Retina (tissue), 1 donor: ENCODE measurements at regions not wholly inside any gene's neighbourhood (a gene's known extent, or its start where the extent isn't known, plus 50 kb on each side); places are given as distances from the start of the nearest gene placed in this dataset.

ENCODE experiments used
- DNase-seq: peaks from one replicate; pipeline ENCODE4 v3.0.0-alpha.2; 2016

DNA sequence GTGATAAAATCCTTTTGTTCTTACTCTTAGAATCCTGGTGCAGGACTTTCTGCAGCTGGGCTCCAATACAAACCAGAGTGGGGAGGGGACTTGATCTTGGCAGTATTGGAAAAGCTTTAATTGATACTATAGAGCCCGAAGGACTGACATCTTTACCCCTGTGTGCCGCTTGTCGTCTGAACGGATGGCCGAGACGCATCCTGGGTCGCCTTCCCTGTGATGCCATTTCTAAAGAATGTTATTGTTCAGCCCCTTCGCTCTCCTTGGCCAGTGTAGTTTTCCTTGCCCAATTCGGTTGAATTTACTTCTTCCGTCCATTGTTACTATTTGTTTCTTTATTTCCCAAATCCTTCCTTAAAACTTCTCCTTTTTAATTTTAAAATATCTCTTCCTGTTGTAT lies 80.9 kb downstream of the CLDN34 start:
- DNase-seq = peak; percentile 15

DNA sequence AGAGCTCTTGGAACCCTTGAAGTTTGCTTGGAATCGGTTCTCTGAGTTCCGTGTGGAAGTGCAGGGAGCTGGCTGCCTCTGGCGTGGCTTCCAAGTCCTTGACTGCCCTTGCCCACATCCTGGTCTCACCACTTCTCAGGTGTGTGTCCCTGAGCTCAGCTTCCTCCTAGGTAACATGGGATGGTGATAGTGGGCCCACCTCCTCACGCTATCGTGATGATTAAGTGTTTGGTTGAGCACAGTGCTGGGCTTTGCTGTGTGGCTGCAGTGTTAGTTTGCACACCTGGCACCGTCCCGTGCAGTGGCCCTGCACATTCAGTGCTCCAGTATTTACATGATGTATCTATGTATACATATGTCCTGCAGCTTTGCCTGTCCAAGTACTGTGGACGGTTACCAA lies 81.5 kb downstream of the CLDN34 start:
- no peak for DNase-seq

DNA sequence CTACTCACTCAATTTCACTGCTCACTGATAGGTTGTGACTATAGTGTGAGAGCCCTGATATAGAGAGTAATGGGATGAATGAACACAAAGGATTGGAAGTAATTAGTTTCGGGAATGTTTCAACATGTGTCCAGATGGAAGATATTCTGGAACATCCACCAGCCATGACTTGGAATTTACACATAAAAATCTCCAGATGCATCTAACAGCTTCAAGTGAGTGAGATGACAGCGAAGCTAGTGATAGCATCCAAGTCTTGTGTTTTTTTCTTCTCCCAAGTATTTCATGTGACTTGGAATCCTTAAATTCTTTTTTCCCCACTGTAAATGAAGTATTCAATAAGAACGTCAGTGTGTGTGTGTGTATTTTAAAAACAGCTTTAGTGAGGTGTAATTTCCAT lies 82.1 kb downstream of the CLDN34 start:
- DNase-seq = no peak

DNA sequence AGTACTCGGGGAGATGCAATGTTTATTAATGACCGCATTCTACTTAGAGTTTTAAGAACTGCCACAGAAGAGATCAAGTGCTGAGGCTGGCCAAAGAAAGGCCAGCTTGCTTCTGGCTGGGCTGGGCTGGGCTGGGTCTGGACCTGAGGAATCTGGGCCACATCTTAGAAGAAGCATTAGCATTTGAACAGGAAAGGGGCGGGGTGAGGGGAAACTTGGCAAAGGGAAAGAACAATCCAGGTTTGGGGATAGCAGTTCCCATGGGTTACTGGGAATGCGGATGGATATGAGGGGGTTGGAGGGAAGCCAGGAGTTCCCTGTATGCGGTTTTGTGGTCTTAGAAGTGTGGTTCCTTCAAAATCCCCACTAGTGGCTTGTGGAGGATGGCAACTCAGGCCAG lies 83.3 kb downstream of the CLDN34 start:
- DNase-seq = no peak

DNA sequence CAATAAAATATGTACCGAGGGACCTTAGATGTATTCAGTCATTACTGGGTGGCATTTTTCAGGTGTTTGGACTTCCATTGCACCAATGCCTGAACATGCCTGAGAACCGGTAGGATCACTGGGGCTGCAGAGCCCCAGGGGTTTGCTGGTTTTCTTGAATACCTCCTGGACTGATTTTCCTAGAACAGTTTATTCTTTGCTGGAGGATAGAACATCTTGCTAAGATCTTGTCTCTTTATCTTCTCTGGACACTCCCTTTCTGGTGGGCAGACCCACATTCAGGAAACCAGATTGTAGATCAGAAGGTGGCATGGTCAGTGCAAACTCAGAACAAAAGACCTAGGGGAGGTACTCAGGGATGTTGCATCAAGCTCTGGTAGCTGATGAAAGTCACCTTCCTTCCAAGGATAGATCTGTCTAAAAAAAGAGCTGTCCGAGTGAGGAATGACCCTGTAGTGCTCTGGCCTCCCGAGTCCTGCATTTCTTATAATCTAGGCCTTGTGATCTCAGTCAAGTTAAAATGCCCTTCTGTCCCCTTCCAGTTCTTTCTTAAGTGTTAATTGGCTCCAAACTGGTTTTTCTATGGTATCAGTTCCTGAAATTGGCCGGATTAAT lies 84.8 kb downstream of the CLDN34 start:
- no peak for DNase-seq

DNA sequence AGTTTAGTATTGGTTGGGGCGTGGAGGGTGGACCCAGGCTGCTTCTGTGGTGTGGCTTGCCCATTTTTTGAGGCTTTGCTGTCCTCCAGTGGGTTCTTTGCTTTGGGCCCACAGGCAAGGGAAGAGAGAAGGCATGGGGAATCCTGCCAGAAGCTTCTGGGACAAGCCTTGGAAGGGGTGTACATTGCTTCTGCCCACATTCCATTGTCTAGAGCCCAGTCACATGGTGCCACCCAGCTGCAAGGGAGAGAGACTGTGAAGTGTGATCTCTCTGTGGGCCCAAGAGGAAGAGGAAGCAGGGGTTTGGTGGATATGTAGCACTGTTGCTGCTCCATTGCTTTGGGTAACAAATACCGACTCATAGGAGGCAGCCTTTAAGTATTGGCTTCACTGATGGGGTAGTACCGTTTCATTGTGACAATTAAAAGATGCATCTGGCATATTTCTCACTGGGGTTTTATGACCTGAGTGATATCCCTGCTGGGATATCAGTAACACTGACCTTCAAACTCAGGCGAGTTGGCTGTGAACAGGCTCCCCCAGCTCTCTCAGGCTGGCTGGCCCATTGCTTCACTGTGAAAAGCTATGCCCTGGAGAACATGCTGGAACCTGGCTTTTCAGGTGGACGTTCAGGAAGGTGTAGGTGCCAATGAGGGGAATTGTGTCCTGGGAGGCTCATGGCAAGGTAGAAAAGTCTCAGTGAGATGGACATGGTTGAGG lies 85.9 kb downstream of the CLDN34 start:
- no peak for DNase-seq

DNA sequence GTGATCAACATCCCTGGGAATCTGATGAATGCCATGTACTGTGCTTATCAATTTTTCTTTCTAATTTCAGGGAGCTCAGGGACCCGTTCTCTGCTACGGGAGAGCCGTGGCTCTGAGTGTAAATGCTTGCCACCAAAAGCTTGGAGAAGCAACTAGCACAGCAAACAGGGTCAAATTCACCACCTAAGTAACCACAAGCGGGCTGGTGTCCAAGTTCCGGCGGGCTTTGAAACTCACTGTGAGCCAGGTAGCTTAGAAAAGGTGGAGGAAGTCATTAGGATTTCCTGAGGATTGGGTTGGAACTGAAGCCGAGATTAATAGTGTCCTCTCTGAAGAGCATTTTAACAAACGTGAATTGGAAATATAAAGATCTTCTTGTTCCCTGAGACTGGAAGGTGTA lies 87.2 kb downstream of the CLDN34 start:
- DNase-seq = no peak

DNA sequence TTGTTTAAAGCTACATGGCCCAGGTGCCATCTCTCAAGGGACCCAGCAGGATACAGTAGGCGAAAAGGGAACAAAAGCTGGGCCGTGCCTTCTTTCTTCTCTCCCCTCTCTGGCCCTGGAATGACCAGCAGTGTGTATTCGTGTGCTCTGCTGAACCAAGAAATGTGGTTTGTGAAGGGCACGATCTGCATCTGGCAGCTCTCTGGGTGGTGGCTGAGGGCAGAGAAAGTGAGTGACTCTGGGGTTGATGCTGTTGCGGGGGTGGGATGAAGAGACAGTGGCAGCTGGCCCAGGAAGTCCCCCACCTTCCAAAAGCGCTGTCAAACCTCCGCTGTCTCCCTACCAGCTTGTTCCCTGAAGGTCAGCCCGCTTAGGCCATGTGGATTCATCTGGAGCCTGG lies 88.3 kb downstream of the CLDN34 start:
- no peak for DNase-seq

DNA sequence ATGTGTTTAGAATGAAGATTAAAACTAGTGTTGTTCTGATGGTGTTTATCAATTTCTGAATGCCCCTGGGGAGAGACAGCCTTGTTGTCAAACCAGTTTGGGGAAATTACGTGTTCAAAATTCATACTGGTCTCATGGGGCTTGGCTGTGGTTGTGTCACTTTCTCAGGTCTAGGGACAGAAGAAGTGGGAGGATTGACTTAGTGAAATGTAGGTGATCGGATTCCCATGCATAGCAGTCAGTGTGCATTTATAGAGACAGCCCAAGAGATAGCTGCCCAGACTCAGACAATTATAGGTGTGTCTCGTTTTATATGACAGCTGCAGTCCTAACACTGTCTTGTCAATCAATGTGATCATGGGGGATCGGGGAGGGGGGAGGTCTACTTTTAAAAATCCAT lies 94.4 kb upstream of the CLCN4 start:
- DNase-seq = no peak

DNA sequence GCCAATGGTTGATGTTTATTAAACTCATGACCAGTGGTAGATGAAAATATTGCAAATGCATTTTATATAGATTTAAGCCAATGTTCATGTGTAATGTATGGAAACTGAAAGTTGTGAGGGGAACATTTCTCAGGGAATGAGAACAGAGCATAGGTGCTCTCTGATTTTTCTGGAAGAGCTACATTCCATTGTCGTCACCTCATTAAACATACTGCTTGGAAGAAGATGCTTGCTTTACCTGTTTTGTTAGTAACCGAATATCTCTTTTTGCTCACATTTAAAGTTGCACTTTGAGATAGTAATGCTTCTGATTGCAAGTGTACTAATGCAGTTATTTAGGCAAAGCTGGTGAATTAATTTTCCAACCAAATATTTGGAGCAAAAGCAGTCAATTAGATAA lies 93.8 kb upstream of the CLCN4 start:
- DNase-seq = no peak

DNA sequence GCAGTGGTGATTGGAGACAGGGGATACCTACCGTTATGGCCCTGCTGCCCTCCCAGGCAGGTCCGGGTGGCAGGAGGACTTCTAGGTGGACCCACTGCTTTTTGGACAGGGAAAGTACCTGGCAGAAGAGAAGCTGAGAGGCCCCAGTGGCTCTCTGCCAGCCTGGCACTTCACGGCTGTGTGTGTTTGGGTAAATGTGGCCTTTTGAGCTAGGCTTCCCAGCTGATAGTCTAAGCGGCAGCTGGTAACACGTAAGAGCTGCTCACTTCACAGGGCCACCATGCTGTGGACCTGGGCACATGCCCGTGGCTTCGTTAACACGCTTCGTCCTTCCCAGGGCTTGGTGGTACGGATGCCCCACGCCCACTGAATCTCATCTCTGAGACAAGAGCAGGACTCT lies 92.0 kb upstream of the CLCN4 start:
- no peak for DNase-seq

DNA sequence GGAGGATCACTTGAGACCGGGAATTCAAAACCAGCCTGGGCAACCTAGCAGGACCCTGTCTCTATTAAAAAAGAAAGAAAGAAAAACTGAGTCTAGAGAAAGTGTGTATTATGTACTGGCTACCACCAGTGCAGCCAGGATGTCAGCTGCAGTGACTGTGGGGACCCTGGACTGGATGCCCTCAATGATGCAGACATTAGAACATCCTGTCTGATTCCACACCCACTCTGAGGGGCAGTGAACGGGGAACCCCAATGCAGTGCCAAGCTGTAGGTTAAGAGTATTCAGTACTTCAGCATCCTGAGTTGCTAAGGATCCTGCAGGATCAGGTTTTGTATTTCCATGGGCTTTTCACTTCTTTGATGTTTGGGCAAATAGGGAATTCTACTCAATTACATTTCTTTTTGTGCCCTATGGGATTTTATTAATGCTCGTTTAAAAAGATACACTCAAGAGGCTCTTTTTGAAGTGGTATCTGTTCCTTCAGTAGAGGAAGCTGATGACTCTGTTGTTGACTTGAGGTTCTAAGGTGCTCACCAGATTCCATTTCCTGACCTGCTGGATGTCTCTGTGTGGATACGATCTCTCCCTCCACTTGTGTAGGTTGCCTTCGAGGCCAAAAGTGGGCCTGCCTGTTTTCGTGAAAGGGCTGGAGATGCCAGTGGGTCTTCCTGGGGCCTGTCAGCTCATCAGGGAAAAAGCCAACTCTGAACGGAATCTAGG lies 85.9 kb upstream of the CLCN4 start:
- no peak for DNase-seq

DNA sequence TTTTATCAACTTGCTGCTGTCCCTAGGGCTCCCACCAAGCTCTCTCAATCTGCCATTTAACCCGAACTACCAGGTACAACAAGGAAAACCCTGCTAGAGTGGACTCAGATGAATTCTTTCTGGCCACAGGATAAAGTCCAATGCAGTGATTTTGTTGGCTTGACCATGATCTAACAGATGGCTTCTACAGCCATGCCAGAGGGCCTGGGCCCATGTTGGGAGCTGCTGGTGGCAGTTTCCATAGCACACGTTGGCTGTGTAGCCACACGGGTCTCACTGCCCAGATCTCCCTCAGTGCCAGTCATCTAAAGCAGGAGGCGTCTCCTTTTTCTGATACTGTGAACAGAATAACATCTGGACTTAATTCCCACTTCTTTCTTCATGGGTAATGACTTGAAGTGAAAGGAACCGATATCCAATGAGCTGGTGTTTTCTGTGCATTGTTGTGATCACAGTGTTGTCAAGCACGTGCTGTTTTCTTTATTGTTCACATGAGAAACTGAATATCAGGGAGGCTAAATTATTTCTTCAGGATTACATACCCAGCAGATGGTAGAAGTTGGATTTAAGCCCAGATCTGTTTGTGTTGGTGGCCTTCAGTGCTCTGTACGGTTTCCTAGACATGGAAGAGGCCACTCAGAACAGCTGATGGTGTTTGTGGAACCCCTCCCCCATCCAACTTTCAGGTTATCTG lies 85.2 kb upstream of the CLCN4 start:
- no peak for DNase-seq

DNA sequence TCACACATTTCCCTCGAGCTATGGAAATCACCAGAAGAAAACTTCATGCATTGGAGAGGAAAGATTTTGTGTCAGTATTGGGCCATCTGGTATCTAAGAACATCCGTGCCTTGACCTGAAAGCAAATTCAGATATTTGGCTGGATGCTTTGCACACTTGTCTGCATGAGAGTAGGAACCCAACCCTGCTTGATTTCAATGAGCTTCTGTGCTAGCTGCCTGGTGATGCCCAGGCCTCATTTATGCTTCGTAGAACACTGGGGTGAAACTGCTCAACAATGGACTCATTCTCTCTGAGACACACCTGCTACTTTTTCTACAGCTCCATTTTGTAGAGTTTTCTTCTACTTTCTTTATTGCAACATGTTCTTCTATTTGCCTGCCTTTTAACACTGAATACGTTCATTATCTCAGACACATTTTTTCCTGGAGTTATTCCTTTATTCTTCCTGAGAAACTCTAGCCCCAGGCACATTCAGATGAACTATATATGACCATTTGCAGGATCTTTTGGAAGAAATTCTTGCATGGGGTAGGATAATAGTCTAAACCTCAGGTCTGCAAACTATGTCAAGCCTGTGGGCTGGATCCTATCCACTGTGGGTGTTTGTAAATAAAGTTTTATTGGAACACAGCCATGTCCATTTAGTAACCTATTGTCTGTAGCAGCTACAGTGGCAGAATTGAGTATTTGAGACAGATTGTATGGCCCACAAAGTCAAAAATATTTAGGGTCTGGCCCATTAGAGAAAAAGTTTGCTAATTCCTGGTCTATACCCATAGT lies 83.8 kb upstream of the CLCN4 start:
- DNase-seq = no peak

DNA sequence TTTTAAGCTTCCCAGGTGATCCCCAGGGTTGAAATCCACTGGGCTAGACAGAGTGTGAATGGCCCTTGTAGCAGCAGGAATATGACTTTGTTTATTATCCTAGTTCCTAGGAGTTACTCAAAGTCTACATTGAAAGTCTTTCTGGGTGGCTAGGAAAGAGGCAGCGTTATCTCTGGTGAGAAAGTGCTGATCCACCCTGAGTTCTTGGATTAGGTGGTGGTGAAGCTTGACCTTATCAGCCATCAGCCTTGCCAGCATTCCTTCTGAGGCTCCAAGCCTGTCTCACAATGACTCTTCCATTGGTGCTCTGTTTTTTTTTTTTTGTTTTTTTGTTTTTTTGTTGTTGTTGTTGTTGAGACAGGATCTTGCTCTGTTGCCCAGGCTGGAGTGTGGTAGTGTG lies 83.1 kb upstream of the CLCN4 start:
- no peak for DNase-seq

DNA sequence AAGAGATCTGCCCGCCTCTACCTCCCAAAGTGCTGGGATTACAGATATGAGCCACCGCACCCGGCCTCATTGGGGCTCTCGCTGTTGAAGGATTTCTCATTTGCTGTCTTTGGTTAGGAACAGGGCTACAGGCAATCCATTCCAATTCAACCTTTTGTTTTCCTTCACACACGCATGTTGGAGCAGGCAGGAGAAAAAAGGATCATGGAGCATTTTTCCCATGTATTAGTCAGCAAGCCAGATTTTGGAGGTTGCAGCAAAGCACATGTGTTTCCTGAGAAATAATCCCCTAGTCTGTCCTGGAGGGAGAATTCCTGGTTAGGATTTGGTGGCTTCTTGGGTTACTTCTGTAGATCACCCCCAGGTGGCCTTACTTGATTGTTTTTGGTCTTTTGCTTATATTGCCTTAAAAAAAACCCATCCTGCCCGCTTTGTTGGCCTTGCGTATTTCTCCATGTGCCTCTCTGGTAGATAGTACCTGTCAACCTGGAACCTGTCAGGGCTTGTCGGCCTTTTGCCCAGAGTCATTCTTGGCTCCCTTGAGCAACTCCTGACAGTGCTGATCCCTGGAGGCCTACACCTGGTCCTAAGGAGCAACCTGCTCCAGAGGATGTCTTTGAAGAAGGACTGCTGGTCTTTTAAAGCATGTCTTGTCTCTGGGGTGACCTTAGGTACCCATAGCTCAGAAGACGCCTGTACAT lies 82.4 kb upstream of the CLCN4 start:
- no peak for DNase-seq

DNA sequence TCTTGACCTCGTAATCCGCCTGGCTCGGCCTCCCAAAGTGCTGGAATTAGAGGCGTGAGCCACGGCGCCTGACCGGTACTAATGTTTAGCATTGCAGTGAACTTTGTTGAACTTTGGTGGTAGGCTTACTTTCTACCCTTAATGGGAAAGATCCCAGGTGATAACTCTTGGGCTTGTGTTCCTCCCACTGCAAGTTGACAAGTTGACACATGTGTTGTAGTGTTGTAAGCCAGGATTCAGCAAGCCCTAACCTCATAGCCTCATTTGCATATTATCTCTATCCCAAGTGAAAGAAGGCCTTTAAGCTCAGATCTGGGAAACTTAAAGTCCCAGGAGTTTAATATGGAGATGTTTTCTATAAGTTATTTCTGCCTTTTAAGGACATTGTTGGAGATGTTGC lies 80.0 kb upstream of the CLCN4 start:
- no peak for DNase-seq

DNA sequence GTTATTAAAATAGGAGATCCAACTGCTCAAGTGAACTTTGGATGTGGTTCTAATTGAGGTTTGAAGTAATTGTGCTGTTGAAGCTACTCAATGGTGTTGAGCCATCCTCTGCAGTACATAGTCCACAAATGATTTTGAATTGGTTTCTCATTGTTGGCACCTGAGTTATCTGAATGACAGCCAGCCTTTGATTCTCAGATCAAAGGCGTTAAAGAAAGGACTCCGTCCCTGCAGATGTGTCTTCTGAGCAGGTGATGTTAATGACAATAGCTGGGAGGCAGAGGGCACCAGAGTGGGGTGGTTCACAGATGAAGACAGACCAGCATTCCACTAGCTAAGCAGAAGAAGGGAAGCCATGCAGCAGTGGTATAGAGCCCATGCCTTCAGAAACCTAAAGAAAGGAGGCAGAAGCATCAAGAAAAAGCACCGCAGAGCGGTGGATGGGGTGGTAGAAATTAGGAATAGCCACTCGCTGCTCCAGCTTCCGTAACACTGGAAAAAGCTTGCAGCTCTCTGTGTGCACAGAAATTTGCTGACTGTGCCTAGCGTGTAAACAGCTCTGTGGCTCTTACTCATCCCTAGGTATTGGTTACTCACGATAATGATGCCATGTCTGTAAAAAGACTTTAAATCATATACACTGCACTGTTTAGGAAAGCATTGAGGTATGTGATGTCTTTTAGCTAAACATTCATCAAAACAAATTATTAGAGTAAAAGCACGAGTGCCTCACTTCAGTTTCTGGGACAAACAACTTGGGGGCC lies 79.2 kb upstream of the CLCN4 start:
- DNase-seq = no peak

DNA sequence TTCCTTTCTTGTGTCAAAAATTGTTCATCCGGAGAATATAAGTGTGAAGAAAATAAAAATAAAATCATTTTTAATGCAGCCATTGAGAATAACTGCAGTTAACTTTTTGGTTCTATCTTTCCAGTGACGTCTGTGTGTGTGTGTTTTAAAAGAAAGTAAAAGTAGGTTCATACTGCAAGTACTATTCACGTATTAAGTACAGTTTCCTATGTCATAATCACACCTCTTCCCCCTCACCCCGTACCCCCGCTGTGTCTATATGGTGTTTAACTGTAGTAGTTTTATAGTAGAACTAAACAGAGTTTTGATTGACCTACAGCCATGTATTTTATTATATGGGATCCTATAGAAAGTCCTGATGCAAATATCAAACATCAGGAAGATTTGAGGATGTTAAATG lies 78.5 kb upstream of the CLCN4 start:
- DNase-seq = no peak

DNA sequence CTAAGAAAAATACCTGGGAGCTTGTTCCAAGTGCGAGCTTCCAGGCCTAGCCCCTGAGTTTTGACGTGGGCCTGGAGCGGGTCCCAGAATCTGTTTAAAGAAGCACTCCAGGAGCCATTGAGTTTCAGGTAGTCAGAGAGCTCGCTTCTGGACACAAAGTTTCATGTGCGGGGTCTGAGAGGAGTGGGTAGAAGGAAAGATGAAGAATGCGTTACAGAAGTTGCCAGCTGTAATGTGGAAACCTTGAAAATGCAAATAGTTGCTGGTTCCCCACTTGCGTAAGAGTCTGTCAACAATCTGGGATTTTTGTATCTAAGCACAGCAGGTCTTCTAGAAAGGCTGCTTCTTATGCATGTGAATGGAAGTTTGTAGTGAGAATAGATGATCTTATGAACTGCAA lies 77.5 kb upstream of the CLCN4 start:
- no peak for DNase-seq

DNA sequence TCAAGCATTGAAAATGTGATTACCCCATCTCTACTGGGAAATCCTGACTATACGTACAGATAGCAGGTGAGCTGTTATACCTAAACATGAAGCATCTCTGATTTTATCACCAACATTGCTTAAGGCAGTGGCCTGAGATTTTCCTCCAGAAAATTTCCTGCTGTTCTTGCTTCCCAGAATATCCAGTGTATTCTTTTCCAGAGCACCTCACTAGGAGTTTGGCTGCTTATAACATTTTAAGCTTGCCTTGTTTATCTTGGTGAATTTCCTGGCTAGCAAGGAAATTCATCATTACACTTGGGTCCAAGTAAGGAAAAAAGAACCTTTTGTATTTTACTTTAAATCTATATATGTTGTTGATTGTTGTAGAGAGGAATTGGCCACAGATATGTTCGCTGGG lies 73.0 kb upstream of the CLCN4 start:
- DNase-seq = no peak

DNA sequence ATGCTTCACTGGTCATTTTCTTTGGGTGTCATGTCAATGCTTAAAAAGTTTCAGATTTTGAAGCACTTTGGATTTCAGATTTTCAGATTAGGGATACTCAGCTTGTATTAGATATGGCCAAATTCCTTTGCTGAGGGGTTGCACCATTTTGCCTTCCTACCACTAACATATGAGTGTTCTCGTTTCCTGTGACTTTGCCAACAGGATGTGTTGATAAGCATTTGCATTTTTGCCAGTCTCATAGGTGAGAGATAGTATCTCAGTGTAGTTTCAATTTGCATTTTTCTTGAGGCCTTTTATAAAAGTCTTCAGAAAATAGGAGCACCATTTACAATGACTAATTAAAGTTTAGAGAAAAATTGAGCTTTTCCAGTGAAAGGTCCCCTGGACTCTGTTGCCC lies 71.6 kb upstream of the CLCN4 start:
- no peak for DNase-seq
